ENCODE measurements at regions not wholly inside any gene's neighbourhood (a gene's known extent, or its start where the extent isn't known, plus 50 kb on each side); places are given as distances from the start of the nearest gene placed in this dataset.

DNA sequence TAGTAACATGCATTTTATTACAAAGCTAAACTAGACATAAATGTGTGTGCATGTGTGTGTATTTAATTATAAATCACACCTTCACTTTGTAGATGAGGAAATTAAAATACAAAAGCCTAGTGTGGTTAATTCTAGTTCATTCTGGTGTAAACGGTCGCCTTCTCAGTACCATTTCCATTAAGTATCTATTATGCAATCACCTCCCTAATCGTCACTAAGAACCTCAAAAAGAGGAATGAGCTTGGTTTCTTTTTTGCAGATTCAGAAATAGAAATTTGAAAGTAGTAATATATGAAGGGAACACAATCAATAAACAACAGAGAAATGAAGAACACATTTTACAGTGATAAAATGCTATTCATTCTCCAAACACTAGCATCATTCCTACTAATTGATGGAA lies 233.2 kb downstream of the ZBBX start:
- POLR2A ChIA-PET: no interaction called here
- no peak for FAIRE-seq
- no peak overlapping the region for H3K4me3 ChIP-seq
- intact Hi-C loops (cut with micrococcal nuclease) (no loop called here), in situ Hi-C loops (cut with MboI) (no loop called here)
- no peak for ATAC-seq
- no peak for DNase-seq (ENCODE audit: extremely low read depth in 1 of 4, low spot score in 3 of 4)
- no peaks in the 10 kb centered on the region for H3K27me3 ChIP-seq (ENCODE audit: control insufficient read depth in 2 of 2, insufficient read depth in 2 of 2, low read length in 2 of 2)
- H2AFZ ChIP-seq (ENCODE audit: low read depth, low read length): no peak overlapping the region
- H3K4me2 ChIP-seq (ENCODE audit: insufficient read depth, low read length): no peak overlapping the region
- H3K9ac ChIP-seq (ENCODE audit: insufficient read depth in 1 of 2, low read depth in 2 of 2, low read length in 2 of 2): no peak overlapping the region
- no peaks in the 10 kb centered on the region for H3K9me3 ChIP-seq (replicated peaks; ENCODE audit: control insufficient read depth, insufficient read depth, low read depth, low read length)
- no peak overlapping the region for H3K27ac ChIP-seq (ENCODE audit: extremely low read depth, low read depth, low read length)
- H4K20me1 ChIP-seq (replicated peaks; ENCODE audit: control insufficient read depth, insufficient read depth, low read length): no peaks in the 10 kb centered on the region
- no peaks in the 10 kb centered on the region for H3K4me1 ChIP-seq (replicated peaks in 1 of 2; ENCODE audit: control insufficient read depth in 2 of 2, insufficient read depth in 2 of 2, low read length in 2 of 2)
- BruUV-seq (replicated peaks): no TSS peak
- H3K9me1 ChIP-seq (ENCODE audit: control insufficient read depth, insufficient read depth, low read length): no peaks in the 10 kb centered on the region
- 0% methylated on average over 3 of the region's 3 CpGs for WGBS (ENCODE audit: insufficient coverage, low coverage, missing lambda C conversion rate)
- CTCF ChIA-PET (ENCODE audit: low intra/inter-chr PET ratio): no interaction called here
- no peaks in the 10 kb centered on the region for H3K79me2 ChIP-seq (ENCODE audit: control insufficient read depth, insufficient read depth, low read length)
- H3K36me3 ChIP-seq (ENCODE audit: control insufficient read depth, insufficient read depth, low read length): no peaks in the 10 kb centered on the region
- TF ChIP-seq, protein P1, sequence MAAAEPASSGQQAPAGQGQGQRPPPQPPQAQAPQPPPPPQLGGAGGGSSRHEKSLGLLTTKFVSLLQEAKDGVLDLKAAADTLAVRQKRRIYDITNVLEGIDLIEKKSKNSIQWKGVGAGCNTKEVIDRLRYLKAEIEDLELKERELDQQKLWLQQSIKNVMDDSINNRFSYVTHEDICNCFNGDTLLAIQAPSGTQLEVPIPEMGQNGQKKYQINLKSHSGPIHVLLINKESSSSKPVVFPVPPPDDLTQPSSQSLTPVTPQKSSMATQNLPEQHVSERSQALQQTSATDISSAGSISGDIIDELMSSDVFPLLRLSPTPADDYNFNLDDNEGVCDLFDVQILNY (CRISPR knock-in tag; IDR thresholded peaks at IDR 0.05): no peak
- no peak for TF ChIP-seq RNF2 (IDR thresholded peaks at IDR 0.05)
- TF ChIP-seq SRSF7 (optimal IDR thresholded peaks at IDR 0.05; ENCODE audit: low read depth, low read length): no peak
- TF ChIP-seq RAD51 (IDR thresholded peaks at IDR 0.05; ENCODE audit: borderline replicate concordance, low read depth): no peak
- TF ChIP-seq RBFOX2 (IDR thresholded peaks at IDR 0.05; ENCODE audit: low read depth, low read length): no peak
- TF ChIP-seq RREB1 (CRISPR knock-in tag; IDR thresholded peaks at IDR 0.05): no peak
- TF ChIP-seq, protein P2, sequence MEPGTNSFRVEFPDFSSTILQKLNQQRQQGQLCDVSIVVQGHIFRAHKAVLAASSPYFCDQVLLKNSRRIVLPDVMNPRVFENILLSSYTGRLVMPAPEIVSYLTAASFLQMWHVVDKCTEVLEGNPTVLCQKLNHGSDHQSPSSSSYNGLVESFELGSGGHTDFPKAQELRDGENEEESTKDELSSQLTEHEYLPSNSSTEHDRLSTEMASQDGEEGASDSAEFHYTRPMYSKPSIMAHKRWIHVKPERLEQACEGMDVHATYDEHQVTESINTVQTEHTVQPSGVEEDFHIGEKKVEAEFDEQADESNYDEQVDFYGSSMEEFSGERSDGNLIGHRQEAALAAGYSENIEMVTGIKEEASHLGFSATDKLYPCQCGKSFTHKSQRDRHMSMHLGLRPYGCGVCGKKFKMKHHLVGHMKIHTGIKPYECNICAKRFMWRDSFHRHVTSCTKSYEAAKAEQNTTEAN (CRISPR knock-in tag; IDR thresholded peaks at IDR 0.05): no peak
- no peak for TF ChIP-seq HIVEP1 (CRISPR knock-in tag; IDR thresholded peaks at IDR 0.05)
- TF ChIP-seq ZNF384 (IDR thresholded peaks at IDR 0.05; ENCODE audit: low read depth, low read length): no peak
- TF ChIP-seq, protein P3, sequence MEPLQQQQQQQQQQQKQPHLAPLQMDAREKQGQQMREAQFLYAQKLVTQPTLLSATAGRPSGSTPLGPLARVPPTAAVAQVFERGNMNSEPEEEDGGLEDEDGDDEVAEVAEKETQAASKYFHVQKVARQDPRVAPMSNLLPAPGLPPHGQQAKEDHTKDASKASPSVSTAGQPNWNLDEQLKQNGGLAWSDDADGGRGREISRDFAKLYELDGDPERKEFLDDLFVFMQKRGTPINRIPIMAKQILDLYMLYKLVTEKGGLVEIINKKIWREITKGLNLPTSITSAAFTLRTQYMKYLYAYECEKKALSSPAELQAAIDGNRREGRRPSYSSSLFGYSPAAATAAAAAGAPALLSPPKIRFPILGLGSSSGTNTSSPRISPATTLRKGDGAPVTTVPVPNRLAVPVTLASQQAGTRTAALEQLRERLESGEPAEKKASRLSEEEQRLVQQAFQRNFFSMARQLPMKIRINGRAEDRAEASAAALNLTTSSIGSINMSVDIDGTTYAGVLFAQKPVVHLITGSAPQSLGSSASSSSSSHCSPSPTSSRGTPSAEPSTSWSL (CRISPR knock-in tag; IDR thresholded peaks at IDR 0.05; ENCODE audit: borderline replicate concordance): no peak
- no peak for TF ChIP-seq BHLHE40 (IDR thresholded peaks at IDR 0.05; ENCODE audit: low read length)
- TF ChIP-seq, protein P4, sequence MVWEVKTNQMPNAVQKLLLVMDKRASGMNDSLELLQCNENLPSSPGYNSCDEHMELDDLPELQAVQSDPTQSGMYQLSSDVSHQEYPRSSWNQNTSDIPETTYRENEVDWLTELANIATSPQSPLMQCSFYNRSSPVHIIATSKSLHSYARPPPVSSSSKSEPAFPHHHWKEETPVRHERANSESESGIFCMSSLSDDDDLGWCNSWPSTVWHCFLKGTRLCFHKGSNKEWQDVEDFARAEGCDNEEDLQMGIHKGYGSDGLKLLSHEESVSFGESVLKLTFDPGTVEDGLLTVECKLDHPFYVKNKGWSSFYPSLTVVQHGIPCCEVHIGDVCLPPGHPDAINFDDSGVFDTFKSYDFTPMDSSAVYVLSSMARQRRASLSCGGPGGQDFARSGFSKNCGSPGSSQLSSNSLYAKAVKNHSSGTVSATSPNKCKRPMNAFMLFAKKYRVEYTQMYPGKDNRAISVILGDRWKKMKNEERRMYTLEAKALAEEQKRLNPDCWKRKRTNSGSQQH (CRISPR knock-in tag; IDR thresholded peaks at IDR 0.05): no peak
- TF ChIP-seq HDAC1 (IDR thresholded peaks at IDR 0.05): no peak

Measured in K562 (cell line).